Superior temporal gyrus (tissue), 1 donor: ENCODE measurements at regions not wholly inside any gene's neighbourhood (a gene's known extent, or its start where the extent isn't known, plus 50 kb on each side); places are given as distances from the start of the nearest gene placed in this dataset.
A peak's percentile ranks its signal among the peaks of the same experiment; 100 is the strongest.

Source experiments
- DNase-seq: peaks from one replicate; pipeline ENCODE4 v3.0.0-alpha.2; 2016; ENCODE audit errors: extremely low spot score

DNA sequence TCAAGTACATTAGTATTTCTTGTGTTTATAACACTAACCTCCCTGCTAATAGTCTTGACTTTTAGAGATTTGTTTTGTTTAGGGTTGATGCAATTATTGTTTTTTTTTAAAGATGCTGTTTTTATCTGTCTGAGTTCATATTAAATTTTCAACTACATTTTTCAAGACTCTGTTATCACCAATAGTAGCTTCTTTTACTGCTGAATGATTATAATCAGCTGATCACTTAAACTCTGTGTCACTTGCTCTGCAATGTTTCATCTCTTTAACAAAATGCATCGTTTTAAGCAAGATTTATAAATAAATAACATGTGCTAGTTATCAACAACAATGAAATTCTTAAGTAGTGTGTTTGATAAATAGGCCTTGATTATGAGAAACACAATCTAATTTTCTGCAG is 920.9 kb upstream of the PCDH20 start:
- no peak for DNase-seq

- no peak for DNase-seq
Observed at GRCh38 chr13:62333466-62333865, 917.8 kb upstream of the PCDH20 start.

- no peak for DNase-seq
Observed at GRCh38 chr13:62331384-62331783, 915.7 kb upstream of the PCDH20 start.

GRCh38 chr13:62327367-62327766 is 911.7 kb upstream of the PCDH20 start:
- no peak for DNase-seq

GRCh38 chr13:62324842-62325241 is 909.2 kb upstream of the PCDH20 start:
- no peak for DNase-seq

DNA sequence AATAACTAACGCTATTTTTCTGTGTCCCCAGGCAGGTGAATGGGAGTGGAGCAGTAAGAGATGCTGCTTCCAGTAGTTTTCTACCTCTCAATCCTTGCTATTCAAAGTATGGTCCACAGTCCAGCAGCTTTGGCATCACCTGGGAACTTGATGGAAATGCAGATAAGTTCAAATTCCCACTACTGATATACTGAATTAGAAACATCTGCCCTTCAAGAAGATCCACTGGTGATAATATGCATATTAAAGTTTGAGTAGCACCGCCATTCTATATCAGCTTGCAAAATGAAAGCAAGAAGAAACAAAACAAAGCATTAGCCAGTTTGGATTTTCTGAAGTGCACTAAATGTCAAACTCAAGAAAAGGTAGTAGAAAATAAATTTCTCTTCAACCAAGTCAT is 906.2 kb upstream of the PCDH20 start:
- DNase-seq, result no peak

DNA sequence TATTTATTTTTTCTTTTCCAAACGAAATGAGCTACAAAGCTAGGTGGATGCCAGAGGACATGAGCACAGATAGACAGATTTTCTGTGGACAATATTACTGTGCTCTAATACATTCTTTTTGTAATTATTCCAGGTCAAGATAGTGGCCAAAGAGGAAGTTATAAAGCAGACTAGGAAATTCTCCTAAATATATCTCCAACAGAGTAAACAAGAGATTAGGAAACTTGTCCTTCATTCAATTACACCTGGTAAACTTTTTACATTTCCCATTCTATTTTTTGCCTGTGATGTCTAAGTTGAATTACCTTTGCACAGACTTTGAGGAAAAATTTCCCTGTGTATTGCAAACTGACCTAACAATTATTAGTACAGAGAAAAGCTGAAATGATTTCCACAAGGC is 905.5 kb upstream of the PCDH20 start:
- DNase-seq, result no peak

GRCh38 chr13:62320129-62321108 is 904.8 kb upstream of the PCDH20 start:
- peak; percentile 85 for DNase-seq

- no peak for DNase-seq
Observed at GRCh38 chr13:62309904-62310303, 894.3 kb upstream of the PCDH20 start.

DNA sequence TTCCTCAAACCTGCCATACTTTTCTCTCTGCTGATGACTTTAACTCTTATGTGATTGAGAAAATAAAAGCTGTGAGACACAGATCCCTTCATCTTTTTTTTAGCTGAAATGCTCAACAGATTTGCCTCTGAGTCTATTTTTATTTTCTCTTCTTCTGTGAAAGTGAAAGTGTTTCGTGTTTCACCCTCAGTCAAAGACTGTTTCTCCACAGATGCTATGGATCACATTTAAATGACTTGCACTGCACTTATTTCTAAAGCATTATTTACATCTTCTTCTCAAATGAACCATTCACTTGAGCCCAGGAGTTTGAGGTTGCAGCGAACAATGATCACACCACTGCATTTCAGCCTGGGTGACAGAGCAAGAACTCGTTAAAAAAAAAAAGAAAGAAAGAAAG is 890.1 kb upstream of the PCDH20 start:
- DNase-seq, result no peak

- DNase-seq, result no peak
Observed at GRCh38 chr13:62302341-62302740, 886.7 kb upstream of the PCDH20 start.

DNA sequence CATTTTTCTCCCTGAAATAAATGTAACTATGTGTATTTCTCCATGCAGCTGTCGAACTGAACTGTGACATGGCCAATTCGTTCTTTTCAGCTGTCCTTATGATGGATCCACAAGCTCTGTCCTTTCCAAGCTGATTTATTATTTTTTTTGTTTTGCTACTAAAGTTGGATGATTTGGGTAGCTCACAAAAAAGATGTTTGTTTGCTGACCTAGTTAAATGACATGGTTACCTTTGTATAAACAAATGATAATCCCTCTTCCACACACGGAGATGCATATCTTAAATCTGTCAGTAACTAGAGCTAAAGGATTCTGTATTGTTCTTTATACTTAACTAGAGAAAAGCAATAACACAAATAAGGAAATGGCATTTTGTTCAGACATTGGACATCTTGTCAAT is 884.3 kb upstream of the PCDH20 start:
- no peak for DNase-seq

DNA sequence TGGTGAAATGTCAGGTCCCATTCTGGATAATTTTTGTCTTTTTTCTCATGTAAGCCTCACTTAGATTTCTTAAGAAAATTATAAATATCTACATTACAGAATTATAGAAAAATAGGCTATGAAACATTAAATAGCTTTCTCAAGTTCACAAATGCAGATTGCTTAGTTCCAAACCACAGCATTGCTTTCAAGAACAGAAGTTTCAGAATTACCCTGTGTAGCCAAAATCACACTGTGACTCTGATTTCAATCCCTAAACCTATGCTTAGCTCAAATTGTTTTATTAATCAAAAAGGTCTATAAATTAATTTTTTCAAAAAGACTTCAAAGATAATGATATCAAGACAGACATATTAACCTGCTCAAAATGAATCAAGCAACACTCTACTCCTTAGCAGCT is 881.2 kb upstream of the PCDH20 start:
- no peak for DNase-seq

- DNase-seq, result no peak
Observed at GRCh38 chr13:62294244-62294643, 878.6 kb upstream of the PCDH20 start.

- DNase-seq, result no peak
Observed at GRCh38 chr13:62292714-62293480, 877.2 kb upstream of the PCDH20 start.

GRCh38 chr13:62290542-62290941 is 874.9 kb upstream of the PCDH20 start:
- DNase-seq, result no peak

DNA sequence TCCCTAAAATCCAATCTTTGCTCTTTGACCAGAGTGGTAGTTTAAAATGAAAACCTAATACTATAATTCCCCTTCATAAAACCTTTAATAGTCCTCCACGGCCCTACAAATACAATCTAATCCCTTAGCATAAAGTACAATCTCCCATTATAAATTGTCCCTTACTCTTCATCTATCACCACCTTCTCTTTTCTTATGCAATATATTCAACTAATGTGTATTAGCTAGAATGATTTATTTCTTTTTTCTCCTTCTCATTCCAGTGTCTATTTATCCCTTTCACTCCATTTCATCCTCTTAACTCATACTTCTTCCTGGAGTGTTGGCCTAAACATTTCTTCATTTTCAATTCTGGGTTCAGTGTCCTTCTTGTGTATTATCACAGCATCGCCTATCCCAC is 872.1 kb upstream of the PCDH20 start:
- DNase-seq, result no peak

DNA sequence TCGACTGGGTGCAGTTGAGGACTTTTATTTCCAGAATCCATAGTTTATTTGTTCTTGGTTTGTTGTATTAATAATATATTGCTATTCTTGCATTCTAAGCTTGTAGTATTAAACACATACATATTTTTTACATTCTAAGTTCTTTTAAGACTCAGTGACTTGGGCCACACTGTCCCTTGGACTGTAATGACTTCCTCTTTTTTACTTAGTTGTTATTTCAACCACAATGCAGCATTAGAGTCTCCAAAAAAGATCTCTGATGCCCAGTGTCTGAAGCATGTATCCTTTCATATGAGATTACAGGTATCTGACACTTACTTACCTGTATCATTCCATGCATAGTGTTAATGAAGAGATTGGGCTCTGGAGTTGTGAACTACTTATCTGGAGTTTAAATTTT is 864.9 kb upstream of the PCDH20 start:
- DNase-seq, result no peak

- DNase-seq, result no peak
Observed at GRCh38 chr13:62278271-62278670, 862.6 kb upstream of the PCDH20 start.

DNA sequence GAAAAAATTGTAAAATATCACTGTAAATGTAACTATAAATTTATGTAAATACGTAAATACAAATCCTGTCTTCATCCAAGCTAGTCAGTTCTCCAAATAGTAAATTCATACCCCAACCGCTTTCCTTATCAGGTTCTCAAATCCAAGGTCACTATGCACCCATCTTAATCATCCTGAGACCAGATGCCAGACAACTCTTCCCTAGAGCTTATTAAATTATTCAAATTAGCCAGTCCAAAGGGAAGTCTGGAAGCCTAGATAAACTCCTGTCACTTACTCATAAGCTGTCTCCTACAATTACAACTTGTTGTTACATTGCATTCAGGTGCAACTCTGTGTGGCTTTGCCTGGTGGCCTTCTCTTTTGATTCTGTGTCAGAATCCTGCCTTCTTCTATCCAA is 836.1 kb upstream of the PCDH20 start:
- no peak for DNase-seq

- DNase-seq, result no peak
Observed at GRCh38 chr13:62250501-62251201, 835.0 kb upstream of the PCDH20 start.

DNA sequence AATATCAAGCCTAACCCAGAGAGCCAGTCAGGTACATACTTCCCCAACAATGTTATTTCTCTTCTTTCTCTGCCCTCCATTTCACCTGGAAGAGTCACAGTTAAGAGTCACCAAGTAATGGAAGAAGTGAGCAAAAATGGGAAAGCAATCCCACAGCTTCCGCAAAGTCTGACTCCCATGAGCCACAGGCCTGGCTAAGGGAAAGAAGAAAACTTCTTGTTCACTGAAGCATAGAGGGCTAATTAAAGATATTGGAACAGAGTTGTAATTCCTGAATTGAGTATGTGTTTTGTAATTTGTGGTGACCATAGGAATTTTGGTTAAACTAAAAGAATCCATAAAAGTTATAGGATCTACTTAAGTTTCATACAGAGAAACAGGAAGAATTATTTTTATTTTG is 830.9 kb upstream of the PCDH20 start:
- DNase-seq, result no peak
